22Rv1 (cell line): ENCODE measurements at regions not wholly inside any gene's neighbourhood (a gene's known extent, or its start where the extent isn't known, plus 50 kb on each side); places are given as distances from the start of the nearest gene placed in this dataset.

Experiments used
- H3K27ac ChIP-seq: fragments of 450-650 bp; 2 replicates; pipeline ENCODE4 v1.5.1; 2017
- CTCF ChIP-seq: fragments of 450-650 bp; IDR thresholded peaks from 2 replicates; pipeline ENCODE4 v1.5.1; 2017; ENCODE audit warnings: mild to moderate bottlenecking
- ZFX ChIP-seq: fragments of 450-650 bp; IDR thresholded peaks from 2 replicates; pipeline ENCODE4 v1.6.1; 2017; ENCODE audit warnings: antibody characterized with exemption, borderline replicate concordance

- TF ChIP-seq ZFX (no peak), CTCF (no peak)
- no peak overlapping the region for H3K27ac ChIP-seq
Measured at GRCh38 chrX:9324676-9325075, 140.2 kb upstream of the TBL1X start.

GRCh38 chrX:9326369-9326768, 138.5 kb upstream of the TBL1X start:
- H3K27ac ChIP-seq: no peak overlapping the region
- no peak for TF ChIP-seq ZFX
- TF ChIP-seq CTCF: no peak

- TF ChIP-seq CTCF (no peak), ZFX (no peak)
- H3K27ac ChIP-seq: no peak overlapping the region
Measured at GRCh38 chrX:9327086-9327746, 137.6 kb upstream of the TBL1X start.

GRCh38 chrX:9327747-9328145, 137.1 kb upstream of the TBL1X start:
- TF ChIP-seq ZFX (no peak), CTCF (no peak)
- no peak overlapping the region for H3K27ac ChIP-seq

- TF ChIP-seq ZFX (no peak), CTCF (no peak)
- no peak overlapping the region for H3K27ac ChIP-seq
Measured at GRCh38 chrX:9329056-9329455, 135.8 kb upstream of the TBL1X start.

GRCh38 chrX:9330249-9330982, 134.4 kb upstream of the TBL1X start:
- TF ChIP-seq ZFX: no peak
- no peak for TF ChIP-seq CTCF
- no peak overlapping the region for H3K27ac ChIP-seq

GRCh38 chrX:9333873-9334560, 130.8 kb upstream of the TBL1X start:
- H3K27ac ChIP-seq: no peak overlapping the region
- TF ChIP-seq ZFX (no peak), CTCF (no peak)
